ENCODE measurements at regions not wholly inside any gene's neighbourhood (a gene's known extent, or its start where the extent isn't known, plus 50 kb on each side); places are given as distances from the start of the nearest gene placed in this dataset.
"Not testable (repeated sequence)": the region's sequence is repeated elsewhere in the genome, so short reads cannot be mapped to it uniquely, and the experiment has no call there.

DNA sequence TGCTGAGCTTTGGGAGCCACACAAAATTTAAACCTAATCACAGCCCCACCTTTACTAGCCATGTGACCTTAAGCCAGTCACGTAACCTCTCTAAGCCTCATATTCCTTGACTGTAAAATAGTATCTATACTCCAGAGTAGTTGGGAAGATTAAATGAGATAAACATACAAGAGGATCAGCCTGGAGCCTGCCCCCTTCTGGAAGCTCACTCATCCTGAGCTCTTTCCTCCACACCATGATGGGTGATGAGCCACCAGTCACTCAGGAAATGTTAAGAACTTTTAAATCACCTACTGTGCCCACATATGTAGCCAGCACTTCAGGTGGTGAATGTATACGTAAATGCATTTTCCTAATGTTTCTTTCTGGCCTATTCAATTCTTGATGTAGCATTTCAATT, 195.9 kb upstream of the DDX18 start:
- Histone ChIP-seq H3K9me2 (replicated peaks; ENCODE audit: low read length) (no peaks in the 10 kb centered on the region), H3K9ac (ENCODE audit: low read length) (no peak overlapping the region), H4K20me1 (ENCODE audit: low read length) (no peaks in the 10 kb centered on the region), H3K4me2 (ENCODE audit: low read length) (no peak overlapping the region), H3K27ac (ENCODE audit: low read length) (no peak overlapping the region), H3K4me3 (ENCODE audit: low read length) (no peak overlapping the region), H3K36me3 (ENCODE audit: low read depth, low read length) (no peaks in the 10 kb centered on the region), H3K27me3 (ENCODE audit: low read length) (no peaks in the 10 kb centered on the region), H3K4me1 (ENCODE audit: insufficient read depth, low read length) (no peaks in the 10 kb centered on the region), H3K79me2 (ENCODE audit: low read length) (no peaks in the 10 kb centered on the region), H3K9me3 (ENCODE audit: low read length) (no peaks in the 10 kb centered on the region), H3F3A (ENCODE audit: low read length, unreplicated experiment) (no peaks in the 10 kb centered on the region), H2AFZ (ENCODE audit: low read length) (no peak overlapping the region)
- POLR2A ChIA-PET (ENCODE audit: unreplicated experiment): no interaction called here
- CTCF ChIA-PET: no interaction called here
- intact Hi-C loops (cut with micrococcal nuclease): no loop called here
- TF ChIP-seq EZH2phosphoT487 (IDR thresholded peaks at IDR 0.05; ENCODE audit: borderline replicate concordance, low read length) (no peak), EZH2 (IDR thresholded peaks at IDR 0.05; ENCODE audit: low read length, unreplicated experiment) (no peak)
- TF ChIP-seq, protein P1, sequence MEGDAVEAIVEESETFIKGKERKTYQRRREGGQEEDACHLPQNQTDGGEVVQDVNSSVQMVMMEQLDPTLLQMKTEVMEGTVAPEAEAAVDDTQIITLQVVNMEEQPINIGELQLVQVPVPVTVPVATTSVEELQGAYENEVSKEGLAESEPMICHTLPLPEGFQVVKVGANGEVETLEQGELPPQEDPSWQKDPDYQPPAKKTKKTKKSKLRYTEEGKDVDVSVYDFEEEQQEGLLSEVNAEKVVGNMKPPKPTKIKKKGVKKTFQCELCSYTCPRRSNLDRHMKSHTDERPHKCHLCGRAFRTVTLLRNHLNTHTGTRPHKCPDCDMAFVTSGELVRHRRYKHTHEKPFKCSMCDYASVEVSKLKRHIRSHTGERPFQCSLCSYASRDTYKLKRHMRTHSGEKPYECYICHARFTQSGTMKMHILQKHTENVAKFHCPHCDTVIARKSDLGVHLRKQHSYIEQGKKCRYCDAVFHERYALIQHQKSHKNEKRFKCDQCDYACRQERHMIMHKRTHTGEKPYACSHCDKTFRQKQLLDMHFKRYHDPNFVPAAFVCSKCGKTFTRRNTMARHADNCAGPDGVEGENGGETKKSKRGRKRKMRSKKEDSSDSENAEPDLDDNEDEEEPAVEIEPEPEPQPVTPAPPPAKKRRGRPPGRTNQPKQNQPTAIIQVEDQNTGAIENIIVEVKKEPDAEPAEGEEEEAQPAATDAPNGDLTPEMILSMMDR (conservative IDR thresholded peaks at IDR 0.05; ENCODE audit: low read depth, low read length): no peak
- no peak for DNase-seq
- no TSS peak for BruUV-seq (replicated peaks)
- no peak for ATAC-seq

GRCh38 chr2:117621326-117621725, 193.2 kb upstream of the DDX18 start:
- DNase-seq (no peak), ATAC-seq (peak; percentile 31; the same call in 1 of the 2 replicates)
- Histone ChIP-seq H3K27me3 (ENCODE audit: low read length) (no peaks in the 10 kb centered on the region), H3F3A (ENCODE audit: low read length, unreplicated experiment) (no peaks in the 10 kb centered on the region), H2AFZ (ENCODE audit: low read length) (no peak overlapping the region), H3K27ac (ENCODE audit: low read length) (no peak overlapping the region), H3K4me2 (ENCODE audit: low read length) (no peak overlapping the region), H3K79me2 (ENCODE audit: low read length) (no peaks in the 10 kb centered on the region), H3K9ac (ENCODE audit: low read length) (no peak overlapping the region), H4K20me1 (ENCODE audit: low read length) (no peaks in the 10 kb centered on the region), H3K4me1 (ENCODE audit: insufficient read depth, low read length) (no peaks in the 10 kb centered on the region), H3K4me3 (ENCODE audit: low read length) (no peak overlapping the region), H3K9me3 (ENCODE audit: low read length) (no peaks in the 10 kb centered on the region), H3K9me2 (replicated peaks; ENCODE audit: low read length) (no peaks in the 10 kb centered on the region), H3K36me3 (ENCODE audit: low read depth, low read length) (no peaks in the 10 kb centered on the region)
- no peak for TF ChIP-seq EZH2 (IDR thresholded peaks at IDR 0.05; ENCODE audit: low read length, unreplicated experiment)
- TF ChIP-seq, protein P1 (conservative IDR thresholded peaks at IDR 0.05; ENCODE audit: low read depth, low read length): no peak
- no peak for TF ChIP-seq EZH2phosphoT487 (IDR thresholded peaks at IDR 0.05; ENCODE audit: borderline replicate concordance, low read length)
- ChIA-PET CTCF (no interaction called here), POLR2A (ENCODE audit: unreplicated experiment) (no interaction called here)
- intact Hi-C loops (cut with micrococcal nuclease): no loop called here
- no TSS peak for BruUV-seq (replicated peaks)

DNA sequence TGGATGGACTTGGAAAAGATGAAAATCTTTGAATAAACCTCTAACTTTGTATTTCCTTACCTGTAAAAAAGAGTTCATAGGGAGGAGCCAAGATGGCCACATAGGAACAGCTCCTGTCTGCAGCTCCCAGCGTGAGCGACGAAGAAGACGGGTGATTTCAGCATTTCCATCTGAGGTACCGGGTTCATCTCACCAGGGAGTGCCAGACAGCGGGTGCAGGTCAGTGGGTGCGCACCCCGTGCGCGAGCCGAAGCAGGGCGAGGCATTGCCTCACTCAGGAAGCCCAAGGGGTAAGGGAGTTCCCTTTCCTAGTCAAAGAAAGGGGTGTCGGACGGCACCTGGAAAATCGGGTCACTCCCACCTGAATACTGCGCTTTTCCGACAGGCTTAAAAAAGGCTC, 191.3 kb upstream of the DDX18 start:
- H3K9me2 ChIP-seq (replicated peaks; ENCODE audit: low read length); H3K27ac ChIP-seq (ENCODE audit: low read length); CTCF ChIA-PET; H3K36me3 ChIP-seq (ENCODE audit: low read depth, low read length); H3K4me1 ChIP-seq (ENCODE audit: insufficient read depth, low read length); DNase-seq; H3K79me2 ChIP-seq (ENCODE audit: low read length); H4K20me1 ChIP-seq (ENCODE audit: low read length); H3F3A ChIP-seq (ENCODE audit: low read length, unreplicated experiment); ATAC-seq; H3K27me3 ChIP-seq (ENCODE audit: low read length); intact Hi-C loops (cut with micrococcal nuclease); H3K9me3 ChIP-seq (ENCODE audit: low read length); POLR2A ChIA-PET (ENCODE audit: unreplicated experiment): not testable (repeated sequence)
- peak overlapping the region; percentile 71 for H3K4me2 ChIP-seq (ENCODE audit: low read length)
- TSS peak; percentile 41 for BruUV-seq (replicated peaks)
- H3K4me3 ChIP-seq (ENCODE audit: low read length): peak overlapping the region; percentile 64
- peak overlapping the region; percentile 8; the same call in 1 of the 2 replicates for H3K9ac ChIP-seq (ENCODE audit: low read length)
- peak overlapping the region; percentile 77 for H2AFZ ChIP-seq (ENCODE audit: low read length)

Data from PC-3 (cell line).